T-cell (primary cell): ENCODE measurements at regions not wholly inside any gene's neighbourhood (a gene's known extent, or its start where the extent isn't known, plus 50 kb on each side); places are given as distances from the start of the nearest gene placed in this dataset.

Experiments used
- ATAC-seq, 4 experiments: fragments of 200-7000 bp in 3 of 4; fragments of 150-1000 bp in 1 of 4; cut with Tn5 transposase; replicated peaks in 1 of 4; 1 replicate in 3 of 4; 2 replicates in 1 of 4; pipeline ENCODE4 v1.10.0; 2021; ENCODE audit warnings: moderate library complexity in 3 of 4, mild to moderate bottlenecking in 2 of 4, moderate number of reproducible peaks in 1 of 4
- CTCF ChIA-PET, 2 donors: fragments of 300-600 bp; sonication (Branson Sonifier 250); formaldehyde crosslinking; loops; one replicate each; lab custom pipeline; 2022; ENCODE audit warnings: antibody characterized with exemption in 2 of 2; lab: Charles Lee
- POLR2A ChIA-PET, 2 donors: fragments of 300-600 bp; sonication (Branson Sonifier 250); formaldehyde crosslinking; loops; one replicate each; lab custom pipeline; 2022; ENCODE audit warnings: antibody characterized with exemption in 2 of 2; lab: Charles Lee
- DNase-seq, 35 experiments: peaks; one replicate each; pipeline versions ENCODE4 v3.0.0 to v3.0.0-alpha.2; 2013 to 2023
- H3K27ac ChIP-seq: one replicate; pipeline ENCODE4 v1.5.1; 2013; ENCODE audit warnings: low read length
- H3K27me3 ChIP-seq, 2 experiments: replicated peaks in 1 of 2; 1 replicate in 1 of 2; 2 replicates in 1 of 2; pipeline versions ENCODE4 v1.6.1 to v1.7.0; 2013; ENCODE audit warnings: low read length in 1 of 2, mixed read lengths in 1 of 2; ENCODE audit not compliant: control insufficient read depth in 2 of 2, insufficient read depth in 2 of 2; ENCODE audit errors: extremely low read depth in 1 of 2
- H3K36me3 ChIP-seq, 2 donors: 1 replicate in 1 of 2; 2 replicates in 1 of 2; pipeline versions ENCODE4 v1.6.1 to v1.7.0; 2013; ENCODE audit warnings: low read length in 1 of 2; ENCODE audit not compliant: control insufficient read depth in 2 of 2, insufficient read depth in 1 of 2; ENCODE audit errors: extremely low read depth in 1 of 2
- H3K4me1 ChIP-seq, 2 experiments: 1 replicate in 1 of 2; 2 replicates in 1 of 2; pipeline versions ENCODE4 v1.6.1 to v1.7.0; 2013; ENCODE audit warnings: low read length in 2 of 2, mixed read lengths in 1 of 2; ENCODE audit not compliant: insufficient read depth in 2 of 2, control insufficient read depth in 1 of 2; ENCODE audit errors: extremely low read depth in 1 of 2
- H3K4me3 ChIP-seq, 2 donors: 1 replicate in 1 of 2; 2 replicates in 1 of 2; pipeline versions ENCODE4 v1.5.1 to v1.7.0; 2013; ENCODE audit warnings: mild to moderate bottlenecking in 2 of 2, low read length in 1 of 2, moderate library complexity in 1 of 2; ENCODE audit not compliant: control insufficient read depth in 1 of 2; ENCODE audit errors: extremely low read depth in 1 of 2
- H3K9me3 ChIP-seq: 2 replicates; pipeline ENCODE4 v1.7.0; 2013
- H3K27ac Mint-ChIP-seq, 2 donors: one replicate each; pipeline ENCODE4 v1.8.0; 2020 to 2021; ENCODE audit warnings: mild to moderate bottlenecking in 2 of 2, mixed read lengths in 2 of 2
- H3K27me3 Mint-ChIP-seq, 2 donors: one replicate each; pipeline ENCODE4 v1.8.0; 2021 to 2022; ENCODE audit warnings: mixed read lengths in 2 of 2
- H3K36me3 Mint-ChIP-seq: one replicate; pipeline ENCODE4 v1.8.0; 2021; ENCODE audit warnings: mixed read lengths
- H3K4me1 Mint-ChIP-seq, 3 donors: one replicate each; pipeline ENCODE4 v1.8.0; 2020 to 2022; ENCODE audit warnings: mixed read lengths in 3 of 3, mild to moderate bottlenecking in 1 of 3
- H3K4me3 Mint-ChIP-seq, 3 donors: one replicate each; pipeline ENCODE4 v1.8.0; 2020 to 2022; ENCODE audit warnings: mild to moderate bottlenecking in 3 of 3, mixed read lengths in 3 of 3, moderate library complexity in 3 of 3
- H3K9me3 Mint-ChIP-seq, 3 donors: one replicate each; pipeline ENCODE4 v1.8.0; 2020 to 2022; ENCODE audit warnings: mixed read lengths in 3 of 3
- WGBS: methylation state at CpG from one replicate; pipeline ENCODE4 v1.1.5; 2013; ENCODE audit warnings: missing lambda C conversion rate; ENCODE audit not compliant: insufficient coverage; 5-methylcytosine and 5-hydroxymethylcytosine counted together

- WGBS, result 73% methylated on average over 5 of the region's 12 CpGs
- Histone ChIP-seq H3K27ac (no peak overlapping the region), H3K9me3 (no peaks in the 10 kb centered on the region), H3K4me1 (no peaks in the 10 kb centered on the region), H3K36me3 (no peaks in the 10 kb centered on the region), H3K4me3 (no peak overlapping the region), H3K27me3 (no peaks in the 10 kb centered on the region)
- Mint-ChIP-seq H3K36me3 (no peaks in the 10 kb centered on the region), H3K27me3 (no peaks in the 10 kb centered on the region), H3K4me3 (no peak overlapping the region), H3K27ac (no peak overlapping the region), H3K4me1 (no peaks in the 10 kb centered on the region), H3K9me3 (peaks cover 13 to 21% (median 15%) of the 10 kb centered on the region in 3 donors)
- ATAC-seq (no peak), DNase-seq (no peak)
- CTCF ChIA-PET, result interaction anchor here in 1 of 2 donors (0.6 kb wide), 1 partner anchor 313 kb away, joined by 6 read pairs; no protein-coding TSS in a partner anchor
- POLR2A ChIA-PET, result interaction anchor here in 1 of 2 donors (0.5 kb wide), 1 partner anchor 47 kb away, joined by 5 read pairs; no protein-coding TSS in a partner anchor
Observed at GRCh38 chr2:5121121-5121520, 571.1 kb upstream of the SOX11 start.

GRCh38 chr2:5121642-5122041 is 570.5 kb upstream of the SOX11 start:
- H3K27ac Mint-ChIP-seq, result no peak overlapping the region
- peaks cover 8 to 17% (median 10%) of the 10 kb centered on the region in 3 donors for H3K9me3 Mint-ChIP-seq
- CTCF ChIA-PET, result interaction anchor here in 1 of 2 donors (0.6 kb wide), 1 partner anchor 313 kb away, joined by 6 read pairs; no protein-coding TSS in a partner anchor
- H3K4me3 Mint-ChIP-seq, result no peak overlapping the region
- Histone ChIP-seq H3K27me3 (no peaks in the 10 kb centered on the region), H3K4me3 (no peak overlapping the region), H3K36me3 (no peaks in the 10 kb centered on the region), H3K4me1 (no peaks in the 10 kb centered on the region), H3K27ac (no peak overlapping the region), H3K9me3 (no peaks in the 10 kb centered on the region)
- no peaks in the 10 kb centered on the region for H3K36me3 Mint-ChIP-seq
- 19% methylated on average over 2 of the region's 4 CpGs for WGBS
- no peak for ATAC-seq
- no peaks in the 10 kb centered on the region for H3K4me1 Mint-ChIP-seq
- no peaks in the 10 kb centered on the region for H3K27me3 Mint-ChIP-seq
- POLR2A ChIA-PET, result interaction anchor here in 1 of 2 donors (0.5 kb wide), 1 partner anchor 47 kb away, joined by 5 read pairs; no protein-coding TSS in a partner anchor
- no peak for DNase-seq

GRCh38 chr2:5123582-5124196 is 568.5 kb upstream of the SOX11 start:
- no peaks in the 10 kb centered on the region for H3K27me3 Mint-ChIP-seq
- Histone ChIP-seq H3K36me3 (no peaks in the 10 kb centered on the region), H3K27ac (no peak overlapping the region), H3K27me3 (no peaks in the 10 kb centered on the region), H3K9me3 (no peaks in the 10 kb centered on the region), H3K4me3 (no peak overlapping the region), H3K4me1 (no peaks in the 10 kb centered on the region)
- no peak overlapping the region for H3K4me3 Mint-ChIP-seq
- no peaks in the 10 kb centered on the region for H3K36me3 Mint-ChIP-seq
- ChIA-PET POLR2A (no interaction called here), CTCF (no interaction called here)
- ATAC-seq (no peak), DNase-seq (no peak)
- no peak overlapping the region for H3K27ac Mint-ChIP-seq
- H3K4me1 Mint-ChIP-seq, result no peaks in the 10 kb centered on the region
- H3K9me3 Mint-ChIP-seq, result peaks cover 5 to 14% (median 6%) of the 10 kb centered on the region in 3 donors
- 77% methylated on average over 2 of the region's 4 CpGs for WGBS

- H3K9me3 Mint-ChIP-seq, result peaks cover 5 to 10% (median 7%) of the 10 kb centered on the region in 3 donors
- H3K4me3 ChIP-seq, result no peak overlapping the region
- no peak overlapping the region for H3K27ac ChIP-seq
- no peak overlapping the region for H3K27ac Mint-ChIP-seq
- DNase-seq (no peak), ATAC-seq (no peak)
- H3K9me3 ChIP-seq, result no peaks in the 10 kb centered on the region
- no CpG with 5 or more reads among the region's 2 CpGs for WGBS
- H3K27me3 ChIP-seq, result no peaks in the 10 kb centered on the region
- CTCF ChIA-PET, result no interaction called here
- H3K4me1 Mint-ChIP-seq, result no peaks in the 10 kb centered on the region
- H3K36me3 ChIP-seq, result no peaks in the 10 kb centered on the region
- POLR2A ChIA-PET, result interaction anchor here in 1 of 2 donors (0.5 kb wide), 1 partner anchor 1164 kb away, joined by 3 read pairs; no protein-coding TSS in a partner anchor
- no peaks in the 10 kb centered on the region for H3K36me3 Mint-ChIP-seq
- no peaks in the 10 kb centered on the region for H3K4me1 ChIP-seq
- H3K4me3 Mint-ChIP-seq, result no peak overlapping the region
- H3K27me3 Mint-ChIP-seq, result no peaks in the 10 kb centered on the region
Observed at GRCh38 chr2:5125017-5125730, 567.0 kb upstream of the SOX11 start.

GRCh38 chr2:5132281-5132680 is 559.9 kb upstream of the SOX11 start:
- no peak overlapping the region for H3K27ac ChIP-seq
- no peaks in the 10 kb centered on the region for H3K36me3 ChIP-seq
- 82% methylated on average over 2 of the region's 5 CpGs for WGBS
- no peaks in the 10 kb centered on the region for H3K27me3 ChIP-seq
- no peak overlapping the region for H3K4me3 ChIP-seq
- Mint-ChIP-seq H3K36me3 (no peaks in the 10 kb centered on the region), H3K4me1 (no peaks in the 10 kb centered on the region), H3K4me3 (no peak overlapping the region), H3K27me3 (no peaks in the 10 kb centered on the region), H3K27ac (no peak overlapping the region), H3K9me3 (peaks cover 7 to 20% (median 13%) of the 10 kb centered on the region in 3 donors)
- H3K9me3 ChIP-seq, result no peaks in the 10 kb centered on the region
- ChIA-PET POLR2A (no interaction called here), CTCF (no interaction called here)
- ATAC-seq (no peak), DNase-seq (no peak)
- no peaks in the 10 kb centered on the region for H3K4me1 ChIP-seq

- no peak for ATAC-seq
- Mint-ChIP-seq H3K9me3 (peaks cover 8 to 14% (median 9%) of the 10 kb centered on the region in 3 donors), H3K4me3 (no peak overlapping the region), H3K4me1 (no peaks in the 10 kb centered on the region), H3K27ac (no peak overlapping the region), H3K36me3 (no peaks in the 10 kb centered on the region), H3K27me3 (no peaks in the 10 kb centered on the region)
- H3K4me1 ChIP-seq, result no peaks in the 10 kb centered on the region
- ChIA-PET POLR2A (no interaction called here), CTCF (no interaction called here)
- H3K36me3 ChIP-seq, result no peaks in the 10 kb centered on the region
- H3K4me3 ChIP-seq, result no peak overlapping the region
- H3K27ac ChIP-seq, result no peak overlapping the region
- no peaks in the 10 kb centered on the region for H3K9me3 ChIP-seq
- no CpG with 5 or more reads among the region's 2 CpGs for WGBS
- H3K27me3 ChIP-seq, result no peaks in the 10 kb centered on the region
- DNase-seq, result no peak
Observed at GRCh38 chr2:5140347-5140746, 551.8 kb upstream of the SOX11 start.
